ENCODE measurements at regions not wholly inside any gene's neighbourhood (a gene's known extent, or its start where the extent isn't known, plus 50 kb on each side); places are given as distances from the start of the nearest gene placed in this dataset.

- no peak for TF ChIP-seq CTCF (IDR thresholded peaks at IDR 0.05)
- TF ChIP-seq POLR2A (IDR thresholded peaks at IDR 0.05; ENCODE audit: low read depth): no peak
- TF ChIP-seq POLR2AphosphoS5 (IDR thresholded peaks at IDR 0.05): no peak
Measured at GRCh38 chr13:62333466-62333865, 917.8 kb upstream of the PCDH20 start.

Measured in esophagus muscularis mucosa (tissue), 3 donors.